Right cardiac atrium (tissue), 5 donors: ENCODE measurements at regions not wholly inside any gene's neighbourhood (a gene's known extent, or its start where the extent isn't known, plus 50 kb on each side); places are given as distances from the start of the nearest gene placed in this dataset.

Experiments used
- ATAC-seq, 2 donors: fragments of 200-7000 bp; cut with Tn5 transposase; one replicate each; pipeline versions ENCODE4 v1.8.0 to v1.9.1; 2020; ENCODE audit warnings: moderate library complexity in 2 of 2, mild to moderate bottlenecking in 1 of 2
- DNase-seq, 3 donors: peaks; one replicate each; pipeline ENCODE4 v3.0.0-alpha.2; 2020
- H3K27ac ChIP-seq: one replicate; pipeline ENCODE4 v1.5.1; 2013; ENCODE audit warnings: mild to moderate bottlenecking, low read length, control low read depth, moderate library complexity
- H3K27me3 ChIP-seq: one replicate; pipeline ENCODE4 v1.6.1; 2013; ENCODE audit not compliant: control insufficient read depth, insufficient read depth
- H3K4me1 ChIP-seq: one replicate; pipeline ENCODE4 v1.6.1; 2013; ENCODE audit warnings: low read length; ENCODE audit not compliant: control insufficient read depth, insufficient read depth
- H3K4me3 ChIP-seq: one replicate; pipeline ENCODE4 v1.5.1; 2013; ENCODE audit warnings: low read length, control low read depth
- H3K9me3 ChIP-seq: one replicate; pipeline ENCODE4 v1.6.1; 2013; ENCODE audit warnings: low read length; ENCODE audit not compliant: control insufficient read depth
- WGBS: extraction: QIAGEN DNeasy Blood & Tissue Kit; methylation state at CpG from one replicate; pipeline ENCODE4 v1.1.7; 2013; 5-methylcytosine and 5-hydroxymethylcytosine counted together
- intact Hi-C, 4 donors: fragments of 100-400 bp; cut with DNase I; formaldehyde crosslinking; loops; one replicate each; pipeline versions ENCODE4 v1.11.0 to v1.14.0; 2022 to 2023
- donor health status: healthy with polysubstance abuse.
- donor health status: DM: no; HTN: yes; CAD: no.
- donor health status: DM: no; HTN: no; CAD: no.
- donor health status: DM: no; HTN: yes; CAD: no; lungs with severe emphysema.
- donor health status: DM: yes; HTN: yes; CAD: no.

GRCh38 chr14:54192610-54193009 lies 204.2 kb upstream of the CDKN3 start:
- no peak for ATAC-seq
- H3K9me3 ChIP-seq = no peaks in the 10 kb centered on the region
- peaks cover 2% of the 10 kb centered on the region for H3K4me1 ChIP-seq
- DNase-seq = no peak
- intact Hi-C loops = no loop called here
- 72% methylated on average over 2 of the region's 2 CpGs for WGBS
- no peak overlapping the region for H3K27ac ChIP-seq
- no peak overlapping the region for H3K4me3 ChIP-seq
- H3K27me3 ChIP-seq = no peaks in the 10 kb centered on the region

- H3K27ac ChIP-seq = no peak overlapping the region
- H3K9me3 ChIP-seq = no peaks in the 10 kb centered on the region
- intact Hi-C loops = no loop called here
- WGBS = 22% methylated on average over 3 of the region's 3 CpGs
- H3K27me3 ChIP-seq = no peaks in the 10 kb centered on the region
- no peak for DNase-seq
- ATAC-seq = no peak
- H3K4me1 ChIP-seq = peaks cover 2% of the 10 kb centered on the region
- no peak overlapping the region for H3K4me3 ChIP-seq
Observed at GRCh38 chr14:54193871-54194270, 202.9 kb upstream of the CDKN3 start.

GRCh38 chr14:54194501-54194900 lies 202.3 kb upstream of the CDKN3 start:
- intact Hi-C loops = no loop called here
- H3K4me3 ChIP-seq = no peak overlapping the region
- no peaks in the 10 kb centered on the region for H3K27me3 ChIP-seq
- no peak overlapping the region for H3K27ac ChIP-seq
- DNase-seq = no peak
- no peak for ATAC-seq
- H3K4me1 ChIP-seq = peaks cover 2% of the 10 kb centered on the region
- WGBS = 67% methylated on average over 2 of the region's 2 CpGs
- H3K9me3 ChIP-seq = no peaks in the 10 kb centered on the region

GRCh38 chr14:54197369-54197768 lies 199.4 kb upstream of the CDKN3 start:
- WGBS = 55% methylated on average over 1 of the region's 1 CpG
- intact Hi-C loops = no loop called here
- DNase-seq = no peak
- Histone ChIP-seq H3K9me3 (no peaks in the 10 kb centered on the region), H3K27me3 (no peaks in the 10 kb centered on the region), H3K4me1 (no peaks in the 10 kb centered on the region), H3K4me3 (no peak overlapping the region), H3K27ac (no peak overlapping the region)
- ATAC-seq = no peak

- intact Hi-C loops = no loop called here
- ATAC-seq (no peak), DNase-seq (no peak)
- H3K9me3 ChIP-seq = no peaks in the 10 kb centered on the region
- WGBS = 97% methylated on average over 2 of the region's 2 CpGs
- H3K4me1 ChIP-seq = no peaks in the 10 kb centered on the region
- no peak overlapping the region for H3K4me3 ChIP-seq
- H3K27me3 ChIP-seq = no peaks in the 10 kb centered on the region
- H3K27ac ChIP-seq = no peak overlapping the region
Observed at GRCh38 chr14:54200726-54201125, 196.1 kb upstream of the CDKN3 start.

- Histone ChIP-seq H3K27me3 (no peaks in the 10 kb centered on the region), H3K4me3 (no peak overlapping the region), H3K9me3 (no peaks in the 10 kb centered on the region), H3K27ac (no peak overlapping the region), H3K4me1 (no peaks in the 10 kb centered on the region)
- no peak for DNase-seq
- 94% methylated on average over 6 of the region's 6 CpGs for WGBS
- ATAC-seq = no peak
- intact Hi-C loops = no loop called here
Observed at GRCh38 chr14:54202288-54202687, 194.5 kb upstream of the CDKN3 start.

GRCh38 chr14:54206516-54206915 lies 190.3 kb upstream of the CDKN3 start:
- Histone ChIP-seq H3K9me3 (no peaks in the 10 kb centered on the region), H3K4me1 (no peaks in the 10 kb centered on the region), H3K27ac (no peak overlapping the region), H3K27me3 (no peaks in the 10 kb centered on the region), H3K4me3 (no peak overlapping the region)
- ATAC-seq (no peak), DNase-seq (no peak)
- WGBS = 45% methylated on average over 1 of the region's 1 CpG
- intact Hi-C loops = no loop called here

- no peak for ATAC-seq
- no peak overlapping the region for H3K27ac ChIP-seq
- H3K4me3 ChIP-seq = no peak overlapping the region
- 76% methylated on average over 2 of the region's 2 CpGs for WGBS
- H3K9me3 ChIP-seq = no peaks in the 10 kb centered on the region
- no peaks in the 10 kb centered on the region for H3K4me1 ChIP-seq
- no peak for DNase-seq
- H3K27me3 ChIP-seq = no peaks in the 10 kb centered on the region
- intact Hi-C loops = no loop called here
Observed at GRCh38 chr14:54207075-54207474, 189.7 kb upstream of the CDKN3 start.

GRCh38 chr14:54207476-54208462 lies 189.0 kb upstream of the CDKN3 start:
- no peaks in the 10 kb centered on the region for H3K27me3 ChIP-seq
- WGBS = 47% methylated on average over 6 of the region's 6 CpGs
- intact Hi-C loops = no loop called here
- no peak overlapping the region for H3K27ac ChIP-seq
- no peak overlapping the region for H3K4me3 ChIP-seq
- no peaks in the 10 kb centered on the region for H3K4me1 ChIP-seq
- no peaks in the 10 kb centered on the region for H3K9me3 ChIP-seq
- ATAC-seq (no peak), DNase-seq (no peak)

- ATAC-seq (no peak), DNase-seq (no peak)
- 40% methylated on average over 2 of the region's 2 CpGs for WGBS
- intact Hi-C loops = no loop called here
- H3K27me3 ChIP-seq = no peaks in the 10 kb centered on the region
- no peak overlapping the region for H3K27ac ChIP-seq
- no peak overlapping the region for H3K4me3 ChIP-seq
- H3K9me3 ChIP-seq = no peaks in the 10 kb centered on the region
- no peaks in the 10 kb centered on the region for H3K4me1 ChIP-seq
Observed at GRCh38 chr14:54208751-54209150, 188.1 kb upstream of the CDKN3 start.

- intact Hi-C loops = no loop called here
- no peaks in the 10 kb centered on the region for H3K27me3 ChIP-seq
- DNase-seq = no peak
- H3K27ac ChIP-seq = no peak overlapping the region
- H3K9me3 ChIP-seq = no peaks in the 10 kb centered on the region
- WGBS = 74% methylated on average over 4 of the region's 4 CpGs
- no peak overlapping the region for H3K4me3 ChIP-seq
- no peak for ATAC-seq
- no peaks in the 10 kb centered on the region for H3K4me1 ChIP-seq
Observed at GRCh38 chr14:54209511-54210250, 187.1 kb upstream of the CDKN3 start.
